Activated CD8-positive, alpha-beta T cell treated with anti-CD3 and anti-CD28 coated beads, Interleukin-2, amount 10 ng/mL, durations not matched to agents 7 days and 5 days (primary cell): ENCODE measurements at regions not wholly inside any gene's neighbourhood (a gene's known extent, or its start where the extent isn't known, plus 50 kb on each side); places are given as distances from the start of the nearest gene placed in this dataset.

ENCODE experiments used
- ATAC-seq: fragments of 150-1000 bp; cut with Tn5 transposase; one replicate; pipeline ENCODE4 v1.10.0; 2021; ENCODE audit warnings: moderate library complexity
- CTCF ChIA-PET: fragments of 350-600 bp; sonication (Branson Sonifier 250); formaldehyde crosslinking; loops from one replicate; lab custom pipeline; 2021; ENCODE audit warnings: antibody characterized with exemption; lab: Charles Lee
- POLR2A ChIA-PET: fragments of 350-600 bp; sonication (Branson Sonifier 250); formaldehyde crosslinking; loops from one replicate; lab custom pipeline; 2021; ENCODE audit warnings: antibody characterized with exemption; lab: Charles Lee
- DNase-seq: peaks from one replicate; pipeline ENCODE4 v3.0.0-alpha.2; 2020
- H3K27ac Mint-ChIP-seq: one replicate; pipeline ENCODE4 v1.8.0; 2021; ENCODE audit warnings: mild to moderate bottlenecking, mixed read lengths
- H3K27me3 Mint-ChIP-seq: one replicate; pipeline ENCODE4 v1.8.0; 2021; ENCODE audit warnings: low read depth, mixed read lengths
- H3K36me3 Mint-ChIP-seq: one replicate; pipeline ENCODE4 v1.8.0; 2021; ENCODE audit warnings: low read depth, mixed read lengths
- H3K4me1 Mint-ChIP-seq: one replicate; pipeline ENCODE4 v1.8.0; 2021; ENCODE audit warnings: low read depth, mixed read lengths
- H3K4me3 Mint-ChIP-seq: one replicate; pipeline ENCODE4 v1.8.0; 2021; ENCODE audit warnings: mild to moderate bottlenecking, mixed read lengths
- H3K9me3 Mint-ChIP-seq: one replicate; pipeline ENCODE4 v1.8.0; 2022; ENCODE audit warnings: mixed read lengths; ENCODE audit not compliant: insufficient read depth

DNA sequence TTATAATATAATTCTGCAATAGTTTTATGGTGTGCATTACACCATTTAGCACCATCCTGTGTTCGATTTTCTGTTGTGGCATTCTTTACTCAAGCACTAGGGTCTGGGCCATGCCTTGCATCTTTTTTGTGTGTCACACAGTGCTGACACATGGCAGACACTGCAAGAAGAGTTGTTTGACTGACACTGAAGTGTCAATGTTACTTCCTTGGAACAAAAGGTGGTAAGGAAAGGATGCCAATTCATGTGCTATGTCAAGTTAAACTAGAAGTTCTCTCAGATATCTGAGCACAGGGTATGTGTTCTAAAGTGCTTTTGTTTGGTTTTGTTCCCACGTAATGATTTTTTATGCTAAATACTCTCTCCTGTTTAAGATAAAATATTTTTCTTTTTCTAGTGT is 102.5 kb upstream of the UNC13C start:
- no peak overlapping the region for H3K4me3 Mint-ChIP-seq
- no peaks in the 10 kb centered on the region for H3K4me1 Mint-ChIP-seq
- POLR2A ChIA-PET: no interaction called here
- DNase-seq (no peak), ATAC-seq (no peak)
- CTCF ChIA-PET: no interaction called here
- H3K27ac Mint-ChIP-seq: no peak overlapping the region
- no peaks in the 10 kb centered on the region for H3K9me3 Mint-ChIP-seq
- no peaks in the 10 kb centered on the region for H3K36me3 Mint-ChIP-seq
- H3K27me3 Mint-ChIP-seq: no peaks in the 10 kb centered on the region

DNA sequence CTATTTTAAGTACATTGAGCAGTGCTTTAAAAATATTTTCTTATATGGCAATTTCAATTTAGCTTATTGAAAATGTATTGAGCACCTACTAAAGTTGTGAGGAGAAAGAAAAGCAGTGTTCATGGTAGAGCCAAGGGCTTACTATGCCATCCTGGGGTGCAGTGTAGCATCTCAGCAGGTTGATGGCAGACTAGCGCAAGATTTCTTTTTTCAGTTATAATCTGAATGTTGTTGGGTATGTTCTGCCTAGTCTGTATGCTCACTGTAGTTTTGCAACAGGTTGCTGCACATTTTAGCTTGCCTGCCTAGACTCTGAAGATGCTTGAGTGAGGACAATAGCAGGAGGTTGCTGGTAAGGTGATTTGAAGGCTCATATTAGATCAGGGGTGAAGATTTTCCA is 103.1 kb upstream of the UNC13C start:
- Mint-ChIP-seq H3K36me3 (no peaks in the 10 kb centered on the region), H3K4me3 (no peak overlapping the region), H3K27me3 (no peaks in the 10 kb centered on the region), H3K4me1 (no peaks in the 10 kb centered on the region), H3K9me3 (no peaks in the 10 kb centered on the region), H3K27ac (no peak overlapping the region)
- ChIA-PET POLR2A (no interaction called here), CTCF (no interaction called here)
- no peak for DNase-seq
- ATAC-seq: no peak

DNA sequence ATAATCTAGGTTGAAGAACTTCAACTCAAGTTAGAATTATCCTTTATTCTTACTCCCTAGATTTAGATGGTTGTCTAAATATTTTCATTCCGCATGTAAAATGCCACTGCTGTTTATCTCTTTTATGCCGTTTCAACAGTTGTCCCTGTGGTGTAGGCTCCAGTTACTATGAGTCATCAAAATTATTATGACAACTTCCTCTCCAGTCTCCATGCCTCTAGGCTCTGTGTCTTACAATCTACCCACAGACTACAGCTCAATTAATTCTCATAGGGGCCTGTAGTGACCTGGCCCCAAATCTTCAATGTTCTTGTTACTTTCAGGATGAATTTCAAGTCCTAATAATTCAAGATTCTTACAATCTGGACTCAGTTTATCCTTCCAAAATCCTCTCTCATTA is 105.8 kb upstream of the UNC13C start:
- Mint-ChIP-seq H3K36me3 (no peaks in the 10 kb centered on the region), H3K27me3 (no peaks in the 10 kb centered on the region), H3K4me1 (no peaks in the 10 kb centered on the region), H3K9me3 (no peaks in the 10 kb centered on the region), H3K4me3 (no peak overlapping the region), H3K27ac (no peak overlapping the region)
- no peak for ATAC-seq
- no peak for DNase-seq
- POLR2A ChIA-PET: no interaction called here
- CTCF ChIA-PET: no interaction called here

DNA sequence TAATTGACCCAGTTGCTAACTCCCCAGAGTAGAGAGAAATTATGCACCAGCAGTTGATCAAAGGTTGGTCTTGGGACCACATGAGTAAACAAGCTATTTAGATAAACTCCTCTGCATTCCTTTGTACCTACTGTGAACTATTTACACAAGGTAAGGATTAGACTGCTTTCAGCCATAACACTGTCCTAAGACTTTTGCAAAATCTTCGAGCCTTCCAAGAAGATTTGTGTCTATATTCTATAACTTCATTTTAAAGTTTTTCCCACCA is 108.5 kb upstream of the UNC13C start:
- ChIA-PET CTCF (no interaction called here), POLR2A (no interaction called here)
- Mint-ChIP-seq H3K4me3 (no peak overlapping the region), H3K4me1 (no peaks in the 10 kb centered on the region), H3K36me3 (no peaks in the 10 kb centered on the region), H3K27ac (no peak overlapping the region), H3K9me3 (no peaks in the 10 kb centered on the region), H3K27me3 (no peaks in the 10 kb centered on the region)
- ATAC-seq (no peak), DNase-seq (no peak)

DNA sequence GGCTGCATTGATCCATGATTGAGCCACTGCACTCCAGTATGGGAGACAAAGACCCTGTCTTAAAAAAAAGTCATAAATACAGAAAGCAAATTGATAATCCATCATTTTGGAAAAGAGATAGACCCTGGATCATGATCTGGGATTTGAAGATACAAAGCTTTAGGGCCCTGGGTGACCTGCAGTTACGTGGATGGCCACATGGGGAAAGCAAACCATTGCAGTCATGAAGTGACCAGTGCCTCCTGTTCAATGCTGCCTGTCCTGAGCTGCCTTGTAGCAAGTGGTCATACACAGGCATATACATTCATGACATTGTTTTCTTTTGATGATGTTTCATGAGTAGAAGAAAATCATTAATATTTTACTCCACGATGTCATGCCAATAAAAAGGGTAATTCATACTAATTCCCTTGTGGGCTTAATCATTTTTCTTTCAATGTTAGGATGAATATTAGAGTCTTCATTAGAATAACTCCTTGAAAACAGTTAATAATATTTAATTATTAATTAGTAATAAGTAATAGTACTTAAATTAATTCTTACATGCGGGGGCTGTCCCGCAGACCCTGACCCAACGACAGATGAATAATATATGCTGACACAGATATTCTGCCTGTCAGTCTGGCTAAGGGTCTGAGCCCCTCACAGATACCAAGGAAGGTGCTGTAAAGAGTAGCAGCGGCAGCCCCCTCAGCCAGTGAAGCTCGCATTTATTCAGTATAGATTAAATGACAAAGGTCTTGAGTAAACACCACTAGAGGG is 109.0 kb upstream of the UNC13C start:
- no peaks in the 10 kb centered on the region for H3K27me3 Mint-ChIP-seq
- H3K4me3 Mint-ChIP-seq: no peak overlapping the region
- no peaks in the 10 kb centered on the region for H3K9me3 Mint-ChIP-seq
- ATAC-seq: no peak
- POLR2A ChIA-PET: no interaction called here
- H3K27ac Mint-ChIP-seq: no peak overlapping the region
- CTCF ChIA-PET: no interaction called here
- no peaks in the 10 kb centered on the region for H3K4me1 Mint-ChIP-seq
- DNase-seq: no peak
- no peaks in the 10 kb centered on the region for H3K36me3 Mint-ChIP-seq

DNA sequence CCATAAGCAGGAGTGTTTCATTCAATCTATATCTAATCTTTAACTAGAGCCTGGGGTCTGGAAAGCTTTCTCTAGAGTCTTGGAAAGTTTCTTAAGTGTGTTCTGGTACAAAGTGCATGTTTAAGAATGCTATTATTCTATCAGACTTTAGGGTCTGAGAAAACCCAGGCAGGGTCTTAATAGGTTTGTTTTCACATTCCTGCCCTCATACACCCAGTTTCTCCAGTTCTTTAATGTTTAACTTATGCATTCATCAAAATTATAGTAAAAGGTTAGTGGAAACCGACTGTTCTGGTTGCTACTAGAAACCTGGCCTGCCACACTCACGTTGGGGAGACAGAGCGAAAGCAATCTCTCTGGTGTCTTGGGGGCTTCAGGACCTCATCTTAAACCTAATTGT is 102.9 kb upstream of the WDR72 start:
- CTCF ChIA-PET: no interaction called here
- DNase-seq: no peak
- no peaks in the 10 kb centered on the region for H3K36me3 Mint-ChIP-seq
- H3K9me3 Mint-ChIP-seq: no peaks in the 10 kb centered on the region
- no peak for ATAC-seq
- H3K27me3 Mint-ChIP-seq: no peaks in the 10 kb centered on the region
- no peaks in the 10 kb centered on the region for H3K4me1 Mint-ChIP-seq
- POLR2A ChIA-PET: no interaction called here
- H3K27ac Mint-ChIP-seq: no peak overlapping the region
- H3K4me3 Mint-ChIP-seq: no peak overlapping the region

DNA sequence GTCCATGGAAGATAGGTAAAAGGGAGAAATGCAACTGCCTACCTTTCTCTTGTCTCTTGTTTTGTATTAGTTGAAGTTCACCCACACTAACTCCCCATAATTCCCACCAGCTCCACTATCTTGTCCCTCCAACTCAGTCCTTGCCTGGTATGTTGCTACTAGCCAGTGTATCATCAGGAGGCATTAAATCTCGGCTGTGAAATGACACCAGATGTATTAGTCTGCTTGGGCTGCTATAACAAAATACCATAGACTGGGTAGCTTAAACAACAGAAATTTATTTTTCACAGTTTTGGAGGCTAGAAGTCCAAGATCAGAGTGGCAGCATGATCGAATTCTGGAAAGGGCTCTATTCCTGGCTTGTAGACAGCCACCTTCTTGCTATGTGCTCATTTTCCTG is 102.3 kb upstream of the WDR72 start:
- H3K27me3 Mint-ChIP-seq: no peaks in the 10 kb centered on the region
- no peaks in the 10 kb centered on the region for H3K4me1 Mint-ChIP-seq
- DNase-seq (no peak), ATAC-seq (no peak)
- H3K9me3 Mint-ChIP-seq: no peaks in the 10 kb centered on the region
- ChIA-PET CTCF (no interaction called here), POLR2A (no interaction called here)
- no peak overlapping the region for H3K4me3 Mint-ChIP-seq
- no peaks in the 10 kb centered on the region for H3K36me3 Mint-ChIP-seq
- H3K27ac Mint-ChIP-seq: no peak overlapping the region

DNA sequence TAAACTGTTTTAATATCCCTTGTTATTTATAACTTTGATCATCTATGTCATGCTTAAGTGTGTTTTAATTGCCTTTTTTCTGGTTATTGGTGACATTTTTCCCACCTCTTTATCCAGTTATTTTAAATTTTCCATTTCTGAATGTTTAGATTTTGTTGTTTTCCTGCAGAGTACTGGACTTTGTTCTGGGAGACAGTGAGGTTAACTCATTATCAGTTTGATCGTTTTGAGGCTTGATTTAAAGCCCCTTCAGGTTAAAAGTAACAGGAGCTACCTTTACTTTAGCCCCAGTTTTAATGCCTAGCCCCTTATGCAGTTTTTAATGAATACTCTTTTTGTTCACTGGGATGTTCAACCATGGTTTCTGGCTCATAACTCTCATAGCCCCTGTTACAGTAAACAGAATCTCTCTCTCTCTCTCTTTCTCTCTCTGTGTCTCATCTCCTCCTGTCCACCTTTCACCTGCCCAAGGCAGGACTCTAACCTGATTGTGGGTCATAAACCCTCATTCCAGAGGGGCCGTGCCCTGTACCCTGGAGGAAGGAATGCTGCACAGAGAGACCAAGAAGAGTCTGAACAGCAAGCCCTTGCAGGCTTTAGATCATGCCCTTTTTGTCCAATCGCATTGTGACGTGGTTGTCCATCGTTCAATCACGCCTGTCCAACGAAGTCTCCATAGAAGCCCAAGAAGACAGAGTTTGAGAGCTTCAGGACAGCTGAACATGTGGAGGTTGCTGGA is 91.8 kb upstream of the WDR72 start:
- ChIA-PET CTCF (interaction anchor here (0.7 kb wide), 1 partner anchor 1261 kb away, joined by 3 read pairs; no protein-coding TSS in a partner anchor), POLR2A (no interaction called here)
- Mint-ChIP-seq H3K4me1 (no peaks in the 10 kb centered on the region), H3K9me3 (no peaks in the 10 kb centered on the region), H3K36me3 (no peaks in the 10 kb centered on the region), H3K27ac (no peak overlapping the region), H3K4me3 (no peak overlapping the region), H3K27me3 (no peaks in the 10 kb centered on the region)
- no peak for ATAC-seq
- DNase-seq: no peak

DNA sequence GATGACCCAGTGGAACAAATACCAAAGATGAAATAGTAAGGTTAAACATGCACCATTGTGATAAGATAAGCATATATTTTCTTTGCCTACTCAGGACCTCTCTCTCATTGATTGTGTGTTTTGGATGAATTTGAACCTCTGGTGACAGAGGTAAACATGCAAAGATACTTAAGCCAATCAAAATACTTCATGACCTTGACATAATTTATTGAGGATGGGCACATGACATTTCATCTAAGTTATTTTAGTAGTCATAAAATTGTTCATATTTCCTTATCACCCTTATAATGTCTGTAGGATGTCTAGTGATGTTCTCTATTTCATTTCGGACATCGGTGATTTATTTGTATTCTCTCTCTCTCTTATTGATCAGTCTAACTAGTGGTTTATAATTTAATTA is 88.3 kb upstream of the WDR72 start:
- Mint-ChIP-seq H3K9me3 (no peaks in the 10 kb centered on the region), H3K36me3 (no peaks in the 10 kb centered on the region), H3K4me1 (no peaks in the 10 kb centered on the region), H3K4me3 (no peak overlapping the region), H3K27me3 (no peaks in the 10 kb centered on the region), H3K27ac (no peak overlapping the region)
- CTCF ChIA-PET: no interaction called here
- ATAC-seq (no peak), DNase-seq (no peak)
- POLR2A ChIA-PET: no interaction called here

DNA sequence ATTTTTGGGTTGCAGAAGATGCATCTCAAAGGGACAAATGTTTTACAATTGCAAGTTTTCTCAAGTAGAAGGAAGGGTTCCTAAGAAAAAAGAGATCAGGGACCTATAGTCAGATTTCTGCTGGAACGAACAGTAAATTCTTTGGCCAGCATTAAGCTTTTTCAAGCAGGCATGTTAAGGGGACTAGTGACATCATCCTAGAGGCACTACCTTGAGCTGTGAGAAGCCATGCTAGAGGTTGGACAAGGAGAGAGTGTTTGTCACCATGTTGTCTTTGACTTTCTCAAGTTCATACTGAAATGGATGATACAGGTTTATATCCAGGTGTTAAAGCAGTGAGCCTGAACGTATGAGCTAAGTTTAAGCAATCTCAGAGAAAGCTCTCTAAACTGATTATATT is 85.2 kb upstream of the WDR72 start:
- POLR2A ChIA-PET: interaction anchor here (0.7 kb wide), 1 partner anchor 408 kb away, joined by 4 read pairs; no protein-coding TSS in a partner anchor
- Mint-ChIP-seq H3K27ac (no peak overlapping the region), H3K36me3 (no peaks in the 10 kb centered on the region), H3K9me3 (no peaks in the 10 kb centered on the region), H3K27me3 (no peaks in the 10 kb centered on the region), H3K4me3 (no peak overlapping the region), H3K4me1 (no peaks in the 10 kb centered on the region)
- CTCF ChIA-PET: no interaction called here
- ATAC-seq: no peak
- DNase-seq: no peak

DNA sequence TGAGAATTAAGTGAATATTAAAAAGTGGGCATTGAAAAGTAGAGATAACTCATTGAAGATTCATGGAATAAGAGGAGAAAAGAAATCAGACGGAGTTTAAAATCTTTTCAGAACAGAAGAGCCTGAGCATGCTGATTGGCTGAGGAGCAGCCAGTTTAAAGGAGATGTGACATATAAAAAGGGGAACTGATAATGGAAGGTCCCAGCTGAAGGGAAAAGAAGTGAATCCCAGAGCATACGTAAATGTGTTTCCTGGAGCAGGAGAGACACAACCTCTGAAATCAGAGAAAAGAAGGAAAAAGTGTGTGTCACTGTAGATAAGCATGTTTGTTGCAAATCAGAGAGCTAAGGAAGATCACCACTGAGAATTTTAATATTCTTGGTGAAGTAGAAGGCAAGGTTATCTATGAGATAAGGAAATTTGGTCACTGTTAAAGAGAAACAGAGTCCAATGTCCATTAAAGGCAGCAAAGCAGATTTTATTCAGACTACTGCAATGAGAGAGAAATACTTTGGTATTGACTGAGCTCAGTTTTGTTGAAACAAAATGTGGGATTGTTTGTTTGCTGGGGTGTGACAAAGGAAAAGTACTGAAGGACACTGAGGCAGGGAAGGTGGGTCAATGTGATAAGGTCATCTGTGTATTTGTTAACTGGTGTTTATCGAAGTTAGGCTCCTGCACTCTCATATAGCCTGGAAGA is 84.6 kb upstream of the WDR72 start:
- no peak overlapping the region for H3K4me3 Mint-ChIP-seq
- no peaks in the 10 kb centered on the region for H3K36me3 Mint-ChIP-seq
- no peaks in the 10 kb centered on the region for H3K4me1 Mint-ChIP-seq
- ChIA-PET POLR2A (no interaction called here), CTCF (no interaction called here)
- no peak overlapping the region for H3K27ac Mint-ChIP-seq
- H3K9me3 Mint-ChIP-seq: no peaks in the 10 kb centered on the region
- no peaks in the 10 kb centered on the region for H3K27me3 Mint-ChIP-seq
- DNase-seq (no peak), ATAC-seq (no peak)

DNA sequence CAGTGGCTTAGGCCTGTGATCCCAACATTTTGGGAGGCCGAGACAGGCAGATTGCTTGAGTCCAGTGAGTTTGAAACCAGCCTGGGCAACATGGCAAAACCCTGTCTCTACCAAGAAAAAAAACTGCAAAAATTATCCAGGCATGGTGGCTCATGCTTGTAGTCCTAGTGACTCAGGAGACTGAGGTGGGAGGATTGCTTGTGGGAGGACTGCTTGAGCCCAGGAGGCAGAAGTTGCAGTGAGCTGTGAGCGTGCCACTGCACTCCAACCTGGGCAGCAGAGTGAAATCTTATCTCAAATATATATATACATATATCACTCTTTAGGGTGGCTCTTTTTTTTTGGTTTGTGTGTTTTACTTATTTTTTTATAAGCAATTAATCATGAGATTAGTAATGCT is 83.7 kb upstream of the WDR72 start:
- no peaks in the 10 kb centered on the region for H3K4me1 Mint-ChIP-seq
- no peak overlapping the region for H3K27ac Mint-ChIP-seq
- H3K27me3 Mint-ChIP-seq: no peaks in the 10 kb centered on the region
- H3K36me3 Mint-ChIP-seq: no peaks in the 10 kb centered on the region
- H3K4me3 Mint-ChIP-seq: no peak overlapping the region
- ChIA-PET CTCF (no interaction called here), POLR2A (no interaction called here)
- H3K9me3 Mint-ChIP-seq: no peaks in the 10 kb centered on the region
- DNase-seq: no peak
- no peak for ATAC-seq
